GM23338 (cell line): ENCODE measurements at regions not wholly inside any gene's neighbourhood (a gene's known extent, or its start where the extent isn't known, plus 50 kb on each side); places are given as distances from the start of the nearest gene placed in this dataset.

Experiments used
- CREB1 ChIP-seq: fragments of 250-450 bp; sonication (Bioruptor Pico); IDR thresholded peaks from 2 replicates; pipeline ENCODE4 v1.5.0; 2020; ENCODE audit warnings: low read depth, mild to moderate bottlenecking, moderate library complexity
- EZH2 ChIP-seq: fragments of 200-600 bp; sonication (generic); IDR thresholded peaks from one replicate; pipeline ENCODE4 v1.8.0; 2017; ENCODE audit warnings: antibody characterized with exemption, mild to moderate bottlenecking, low read depth; ENCODE audit not compliant: unreplicated experiment
- POLR2AphosphoS5 ChIP-seq: IDR thresholded peaks from 2 replicates; pipeline ENCODE4 v1.6.1; 2016; ENCODE audit warnings: antibody characterized with exemption, low read depth
- ZNF331 ChIP-seq: fragments of 250-450 bp; sonication (Bioruptor Pico); IDR thresholded peaks from 2 replicates; pipeline ENCODE4 v1.5.0; 2020; ENCODE audit warnings: low read depth, mild to moderate bottlenecking, moderate library complexity
- TF ChIP-seq, protein P1 (sequence below), 2 experiments: fragments of 200-600 bp in 1 of 2; sonication (generic) in 1 of 2; conservative IDR thresholded peaks; 2 replicates each; pipeline versions ENCODE4 v1.5.1 to v1.6.1; 2016 to 2017; ENCODE audit warnings: antibody characterized with exemption in 2 of 2, low read depth in 2 of 2, mild to moderate bottlenecking in 2 of 2, moderate library complexity in 1 of 2
- TF ChIP-seq, protein P2 (sequence below): IDR thresholded peaks from 2 replicates; pipeline ENCODE4 v1.6.1; 2016; ENCODE audit warnings: antibody characterized with exemption
- TF ChIP-seq, protein P3 (sequence below): IDR thresholded peaks from one replicate; pipeline ENCODE4 v1.6.1; 2018; ENCODE audit warnings: antibody characterized with exemption; ENCODE audit not compliant: unreplicated experiment

DNA sequence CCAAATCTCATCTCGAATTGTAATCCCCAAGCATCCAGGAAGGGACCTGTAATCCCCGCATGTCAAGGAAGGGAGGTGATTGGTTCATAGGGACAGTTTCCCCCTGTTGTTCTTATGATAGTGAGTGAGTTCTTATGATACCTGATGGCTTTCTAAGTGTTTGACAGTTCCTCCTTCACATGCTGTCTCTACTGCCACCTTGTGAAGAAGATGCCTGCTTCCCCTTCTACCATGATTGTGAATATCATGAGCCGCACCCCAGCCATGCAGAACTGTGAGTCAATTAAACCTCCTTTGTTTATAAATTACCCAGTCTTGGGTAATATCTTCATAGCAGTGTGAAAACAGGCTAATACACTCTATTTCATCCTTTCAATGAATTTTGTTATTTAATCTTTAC lies 446.7 kb downstream of the RNF144A start:
- no peak for TF ChIP-seq EZH2
- TF ChIP-seq, protein P1, sequence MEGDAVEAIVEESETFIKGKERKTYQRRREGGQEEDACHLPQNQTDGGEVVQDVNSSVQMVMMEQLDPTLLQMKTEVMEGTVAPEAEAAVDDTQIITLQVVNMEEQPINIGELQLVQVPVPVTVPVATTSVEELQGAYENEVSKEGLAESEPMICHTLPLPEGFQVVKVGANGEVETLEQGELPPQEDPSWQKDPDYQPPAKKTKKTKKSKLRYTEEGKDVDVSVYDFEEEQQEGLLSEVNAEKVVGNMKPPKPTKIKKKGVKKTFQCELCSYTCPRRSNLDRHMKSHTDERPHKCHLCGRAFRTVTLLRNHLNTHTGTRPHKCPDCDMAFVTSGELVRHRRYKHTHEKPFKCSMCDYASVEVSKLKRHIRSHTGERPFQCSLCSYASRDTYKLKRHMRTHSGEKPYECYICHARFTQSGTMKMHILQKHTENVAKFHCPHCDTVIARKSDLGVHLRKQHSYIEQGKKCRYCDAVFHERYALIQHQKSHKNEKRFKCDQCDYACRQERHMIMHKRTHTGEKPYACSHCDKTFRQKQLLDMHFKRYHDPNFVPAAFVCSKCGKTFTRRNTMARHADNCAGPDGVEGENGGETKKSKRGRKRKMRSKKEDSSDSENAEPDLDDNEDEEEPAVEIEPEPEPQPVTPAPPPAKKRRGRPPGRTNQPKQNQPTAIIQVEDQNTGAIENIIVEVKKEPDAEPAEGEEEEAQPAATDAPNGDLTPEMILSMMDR (conservative IDR thresholded peaks at IDR 0.05; ENCODE audit: low read depth in 2 of 2) = peak; percentile 42 to 65; a peak in 3 of 4 replicates
- TF ChIP-seq, protein P2, sequence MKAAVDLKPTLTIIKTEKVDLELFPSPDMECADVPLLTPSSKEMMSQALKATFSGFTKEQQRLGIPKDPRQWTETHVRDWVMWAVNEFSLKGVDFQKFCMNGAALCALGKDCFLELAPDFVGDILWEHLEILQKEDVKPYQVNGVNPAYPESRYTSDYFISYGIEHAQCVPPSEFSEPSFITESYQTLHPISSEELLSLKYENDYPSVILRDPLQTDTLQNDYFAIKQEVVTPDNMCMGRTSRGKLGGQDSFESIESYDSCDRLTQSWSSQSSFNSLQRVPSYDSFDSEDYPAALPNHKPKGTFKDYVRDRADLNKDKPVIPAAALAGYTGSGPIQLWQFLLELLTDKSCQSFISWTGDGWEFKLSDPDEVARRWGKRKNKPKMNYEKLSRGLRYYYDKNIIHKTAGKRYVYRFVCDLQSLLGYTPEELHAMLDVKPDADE = no peak
- TF ChIP-seq, protein P3, sequence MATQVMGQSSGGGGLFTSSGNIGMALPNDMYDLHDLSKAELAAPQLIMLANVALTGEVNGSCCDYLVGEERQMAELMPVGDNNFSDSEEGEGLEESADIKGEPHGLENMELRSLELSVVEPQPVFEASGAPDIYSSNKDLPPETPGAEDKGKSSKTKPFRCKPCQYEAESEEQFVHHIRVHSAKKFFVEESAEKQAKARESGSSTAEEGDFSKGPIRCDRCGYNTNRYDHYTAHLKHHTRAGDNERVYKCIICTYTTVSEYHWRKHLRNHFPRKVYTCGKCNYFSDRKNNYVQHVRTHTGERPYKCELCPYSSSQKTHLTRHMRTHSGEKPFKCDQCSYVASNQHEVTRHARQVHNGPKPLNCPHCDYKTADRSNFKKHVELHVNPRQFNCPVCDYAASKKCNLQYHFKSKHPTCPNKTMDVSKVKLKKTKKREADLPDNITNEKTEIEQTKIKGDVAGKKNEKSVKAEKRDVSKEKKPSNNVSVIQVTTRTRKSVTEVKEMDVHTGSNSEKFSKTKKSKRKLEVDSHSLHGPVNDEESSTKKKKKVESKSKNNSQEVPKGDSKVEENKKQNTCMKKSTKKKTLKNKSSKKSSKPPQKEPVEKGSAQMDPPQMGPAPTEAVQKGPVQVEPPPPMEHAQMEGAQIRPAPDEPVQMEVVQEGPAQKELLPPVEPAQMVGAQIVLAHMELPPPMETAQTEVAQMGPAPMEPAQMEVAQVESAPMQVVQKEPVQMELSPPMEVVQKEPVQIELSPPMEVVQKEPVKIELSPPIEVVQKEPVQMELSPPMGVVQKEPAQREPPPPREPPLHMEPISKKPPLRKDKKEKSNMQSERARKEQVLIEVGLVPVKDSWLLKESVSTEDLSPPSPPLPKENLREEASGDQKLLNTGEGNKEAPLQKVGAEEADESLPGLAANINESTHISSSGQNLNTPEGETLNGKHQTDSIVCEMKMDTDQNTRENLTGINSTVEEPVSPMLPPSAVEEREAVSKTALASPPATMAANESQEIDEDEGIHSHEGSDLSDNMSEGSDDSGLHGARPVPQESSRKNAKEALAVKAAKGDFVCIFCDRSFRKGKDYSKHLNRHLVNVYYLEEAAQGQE = no peak
- TF ChIP-seq POLR2AphosphoS5 = no peak
- TF ChIP-seq CREB1 (CRISPR knock-in tag) = no peak
- TF ChIP-seq ZNF331 = no peak
